ENCODE measurements at regions not wholly inside any gene's neighbourhood (a gene's known extent, or its start where the extent isn't known, plus 50 kb on each side); places are given as distances from the start of the nearest gene placed in this dataset.

- H3K9me2 ChIP-seq = no peaks in the 10 kb centered on the region
- TF ChIP-seq PBX3 (IDR thresholded peaks at IDR 0.05) = no peak
- TF ChIP-seq FOXJ3 (CRISPR knock-in tag; IDR thresholded peaks at IDR 0.05) = no peak
- no peak for TF ChIP-seq CHD2 (IDR thresholded peaks at IDR 0.05; ENCODE audit: low read length, partially characterized antibody)
- TF ChIP-seq FOSL2 (IDR thresholded peaks at IDR 0.05; ENCODE audit: borderline replicate concordance, low read depth) = no peak
- no peak for TF ChIP-seq RAD21 (IDR thresholded peaks at IDR 0.05; ENCODE audit: low read length)
- TF ChIP-seq USF1 (IDR thresholded peaks at IDR 0.05; ENCODE audit: borderline replicate concordance, low read depth) = no peak
- TF ChIP-seq CTCF (IDR thresholded peaks at IDR 0.05) = no peak
- TF ChIP-seq NFIC (IDR thresholded peaks at IDR 0.05; ENCODE audit: borderline replicate concordance) = no peak
- TF ChIP-seq RFX5 (IDR thresholded peaks at IDR 0.05; ENCODE audit: low read length) = no peak
- no peak for TF ChIP-seq ZBTB33 (IDR thresholded peaks at IDR 0.05; ENCODE audit: borderline replicate concordance, low read depth)
- DNase-seq = peak; percentile 21
- no peaks in the 10 kb centered on the region for H3K36me3 ChIP-seq (replicated peaks in 1 of 2; ENCODE audit: control insufficient read depth in 1 of 2, insufficient read depth in 2 of 2, low read length in 1 of 2)
- no peak overlapping the region for H3K9ac ChIP-seq
- H2AFZ ChIP-seq (ENCODE audit: low read depth) = no peak overlapping the region
- H3K27ac ChIP-seq (ENCODE audit: low read depth in 2 of 2, low read length in 1 of 2) = no peak overlapping the region; a peak in 1 of 4 replicates
- no peaks in the 10 kb centered on the region for H4K20me1 ChIP-seq (ENCODE audit: insufficient read depth)
- H3K4me1 ChIP-seq (ENCODE audit: control insufficient read depth in 1 of 2, insufficient read depth in 2 of 2, low read depth in 1 of 2, low read length in 1 of 2) = peaks cover 0 to 6% of the 10 kb centered on the region in 2 experiments; a peak in 1 of 4 replicates
- H3K4me2 ChIP-seq = no peak overlapping the region
- WGBS (ENCODE audit: low lambda C conversion rate) = 43% methylated on average over 4 of the region's 4 CpGs
- H3K27me3 ChIP-seq (ENCODE audit: insufficient read depth) = no peaks in the 10 kb centered on the region
- H3K4me3 ChIP-seq (ENCODE audit: low read depth in 2 of 2, low read length in 1 of 2) = no peak overlapping the region
- H3K79me2 ChIP-seq (ENCODE audit: insufficient read depth) = no peaks in the 10 kb centered on the region
- ChIA-PET CTCF (no interaction called here), POLR2A (interaction anchor here (0.6 kb wide), 1 partner anchor 942 kb away, joined by 3 read pairs; no protein-coding TSS in a partner anchor)
- no peaks in the 10 kb centered on the region for H3F3A ChIP-seq (replicated peaks; ENCODE audit: insufficient read depth)
- H3K9me3 ChIP-seq = no peaks in the 10 kb centered on the region
Measured at GRCh38 chr9:90419221-90419851, 223.3 kb downstream of the DIRAS2 start.

GRCh38 chr9:90420211-90420610 is 222.4 kb downstream of the DIRAS2 start:
- no peaks in the 10 kb centered on the region for H3F3A ChIP-seq (replicated peaks; ENCODE audit: insufficient read depth)
- TF ChIP-seq MEF2A (IDR thresholded peaks at IDR 0.05; ENCODE audit: borderline replicate concordance, low read depth) = no peak
- TF ChIP-seq REST (IDR thresholded peaks at IDR 0.05; ENCODE audit: low read depth, low read length) = no peak
- no peak overlapping the region for H3K9ac ChIP-seq
- DNase-seq = no peak
- H4K20me1 ChIP-seq (ENCODE audit: insufficient read depth) = no peaks in the 10 kb centered on the region
- no peak overlapping the region for H3K27ac ChIP-seq (ENCODE audit: low read depth in 2 of 2, low read length in 1 of 2)
- no peaks in the 10 kb centered on the region for H3K9me2 ChIP-seq
- 23% methylated on average over 3 of the region's 3 CpGs for WGBS (ENCODE audit: low lambda C conversion rate)
- no peaks in the 10 kb centered on the region for H3K36me3 ChIP-seq (replicated peaks in 1 of 2; ENCODE audit: control insufficient read depth in 1 of 2, insufficient read depth in 2 of 2, low read length in 1 of 2)
- H2AFZ ChIP-seq (ENCODE audit: low read depth) = no peak overlapping the region
- no peaks in the 10 kb centered on the region for H3K27me3 ChIP-seq (ENCODE audit: insufficient read depth)
- peaks cover 0 to 6% of the 10 kb centered on the region in 2 experiments; a peak in 1 of 4 replicates for H3K4me1 ChIP-seq (ENCODE audit: control insufficient read depth in 1 of 2, insufficient read depth in 2 of 2, low read depth in 1 of 2, low read length in 1 of 2)
- no peaks in the 10 kb centered on the region for H3K79me2 ChIP-seq (ENCODE audit: insufficient read depth)
- CTCF ChIA-PET = no interaction called here
- no peaks in the 10 kb centered on the region for H3K9me3 ChIP-seq
- POLR2A ChIA-PET = no interaction called here
- no peak overlapping the region for H3K4me3 ChIP-seq (ENCODE audit: low read depth in 2 of 2, low read length in 1 of 2)
- H3K4me2 ChIP-seq = no peak overlapping the region

All from SK-N-SH (cell line).